Uterus (tissue), 3 donors: ENCODE measurements at regions not wholly inside any gene's neighbourhood (a gene's known extent, or its start where the extent isn't known, plus 50 kb on each side); places are given as distances from the start of the nearest gene placed in this dataset.

Experiments
- DNase-seq, 2 donors: peaks; one replicate each; pipeline ENCODE4 v3.0.0-alpha.2; 2019 to 2020
- H3K27ac ChIP-seq, 2 donors: fragments of 200-600 bp; sonication (generic); 1 replicate in 1 of 2; 2 replicates in 1 of 2; pipeline ENCODE4 v1.5.1; 2016 to 2018
- H3K27me3 ChIP-seq, 2 donors: fragments of 200-600 bp; sonication (generic); one replicate each; pipeline ENCODE4 v1.5.1; 2018 to 2019; ENCODE audit warnings: control low read depth in 1 of 2
- H3K36me3 ChIP-seq, 2 donors: fragments of 200-600 bp; sonication (generic); one replicate each; pipeline ENCODE4 v1.5.1; 2019; ENCODE audit warnings: control low read depth in 1 of 2
- H3K4me1 ChIP-seq, 2 donors: fragments of 200-600 bp; sonication (generic); one replicate each; pipeline ENCODE4 v1.5.1; 2018 to 2019; ENCODE audit warnings: control low read depth in 1 of 2
- H3K4me3 ChIP-seq, 2 donors: fragments of 200-600 bp; sonication (generic); 1 replicate in 1 of 2; 2 replicates in 1 of 2; pipeline ENCODE4 v1.5.1; 2018 to 2019; ENCODE audit warnings: mild to moderate bottlenecking in 1 of 2
- H3K9me3 ChIP-seq, 2 donors: fragments of 200-600 bp; sonication (generic); one replicate each; pipeline ENCODE4 v1.5.1; 2019; ENCODE audit warnings: control low read depth in 1 of 2
- CTCF ChIP-seq, 4 experiments: fragments of 200-600 bp in 2 of 4; fragments of 450-650 bp in 2 of 4; sonication (generic) in 2 of 4; IDR thresholded peaks; one replicate each; pipeline ENCODE4 v1.5.1; 2016 to 2019; ENCODE audit warnings: antibody characterized with exemption in 4 of 4, mild to moderate bottlenecking in 2 of 4, moderate library complexity in 1 of 4
- POLR2A ChIP-seq, 2 donors: fragments of 450-650 bp; IDR thresholded peaks; one replicate each; pipeline ENCODE4 v1.6.1; 2016; ENCODE audit warnings: antibody characterized with exemption in 2 of 2, mild to moderate bottlenecking in 1 of 2, moderate library complexity in 1 of 2
- intact Hi-C: fragments of 100-400 bp; cut with DNase I; formaldehyde crosslinking; loops from one replicate; pipeline ENCODE4 v1.15.1; 2023; ENCODE audit warnings: low total_unique reads
- donor health status: DM: yes; HTN: yes; CAD: no.

- H3K4me1 ChIP-seq = no peaks in the 10 kb centered on the region
- TF ChIP-seq CTCF (IDR thresholded peaks at IDR 0.05) = no peak
- no peak for TF ChIP-seq POLR2A (IDR thresholded peaks at IDR 0.05)
- no peak for DNase-seq
- H3K27me3 ChIP-seq = no peaks in the 10 kb centered on the region
- no peaks in the 10 kb centered on the region for H3K9me3 ChIP-seq
- H3K4me3 ChIP-seq = no peak overlapping the region
- no peaks in the 10 kb centered on the region for H3K36me3 ChIP-seq
- no peak overlapping the region for H3K27ac ChIP-seq
- intact Hi-C loops = no loop called here
Measured at GRCh38 chr1:5329068-5329739, 663.0 kb downstream of the NPHP4 start.

- Histone ChIP-seq H3K9me3 (no peaks in the 10 kb centered on the region), H3K4me3 (no peak overlapping the region), H3K27me3 (no peaks in the 10 kb centered on the region), H3K36me3 (no peaks in the 10 kb centered on the region), H3K27ac (no peak overlapping the region), H3K4me1 (no peaks in the 10 kb centered on the region)
- intact Hi-C loops = no loop called here
- TF ChIP-seq CTCF (IDR thresholded peaks at IDR 0.05) = no peak
- no peak for TF ChIP-seq POLR2A (IDR thresholded peaks at IDR 0.05)
- no peak for DNase-seq
Measured at GRCh38 chr1:5324883-5325282, 667.3 kb downstream of the NPHP4 start.

- TF ChIP-seq POLR2A (IDR thresholded peaks at IDR 0.05) (no peak), CTCF (IDR thresholded peaks at IDR 0.05) (no peak)
- Histone ChIP-seq H3K9me3 (no peaks in the 10 kb centered on the region), H3K36me3 (no peaks in the 10 kb centered on the region), H3K27ac (no peak overlapping the region), H3K4me3 (no peak overlapping the region), H3K4me1 (no peaks in the 10 kb centered on the region), H3K27me3 (no peaks in the 10 kb centered on the region)
- no peak for DNase-seq
- intact Hi-C loops = no loop called here
Measured at GRCh38 chr1:5318143-5318816, 663.9 kb downstream of the AJAP1 start.

GRCh38 chr1:5317391-5317790 is 663.0 kb downstream of the AJAP1 start:
- no peaks in the 10 kb centered on the region for H3K36me3 ChIP-seq
- no peaks in the 10 kb centered on the region for H3K4me1 ChIP-seq
- no peaks in the 10 kb centered on the region for H3K9me3 ChIP-seq
- H3K27ac ChIP-seq = no peak overlapping the region
- TF ChIP-seq CTCF (IDR thresholded peaks at IDR 0.05) = no peak
- TF ChIP-seq POLR2A (IDR thresholded peaks at IDR 0.05) = no peak
- no peaks in the 10 kb centered on the region for H3K27me3 ChIP-seq
- H3K4me3 ChIP-seq = no peak overlapping the region
- no peak for DNase-seq
- intact Hi-C loops = no loop called here

- H3K36me3 ChIP-seq = no peaks in the 10 kb centered on the region
- no peak overlapping the region for H3K27ac ChIP-seq
- intact Hi-C loops = no loop called here
- TF ChIP-seq CTCF (IDR thresholded peaks at IDR 0.05) = no peak
- TF ChIP-seq POLR2A (IDR thresholded peaks at IDR 0.05) = no peak
- H3K4me1 ChIP-seq = no peaks in the 10 kb centered on the region
- H3K27me3 ChIP-seq = no peaks in the 10 kb centered on the region
- H3K4me3 ChIP-seq = no peak overlapping the region
- no peak for DNase-seq
- no peaks in the 10 kb centered on the region for H3K9me3 ChIP-seq
Measured at GRCh38 chr1:5312862-5313261, 658.5 kb downstream of the AJAP1 start.
